BE2C (cell line): ENCODE measurements at regions not wholly inside any gene's neighbourhood (a gene's known extent, or its start where the extent isn't known, plus 50 kb on each side); places are given as distances from the start of the nearest gene placed in this dataset.

ENCODE experiments used
- DNase-seq: peaks from one replicate; pipeline ENCODE4 v3.0.0-alpha.2; 2020
- H3K27me3 ChIP-seq: fragments of 250-450 bp; sonication (Bioruptor Pico); 2 replicates; pipeline ENCODE4 v1.5.1; 2020; ENCODE audit warnings: mild to moderate bottlenecking
- H3K36me3 ChIP-seq: fragments of 250-450 bp; sonication (Bioruptor Pico); 2 replicates; pipeline ENCODE4 v1.5.1; 2020; ENCODE audit warnings: mild to moderate bottlenecking
- H3K4me1 ChIP-seq: fragments of 250-450 bp; sonication (Bioruptor Pico); 2 replicates; pipeline ENCODE4 v1.5.1; 2020
- H3K4me3 ChIP-seq: 2 replicates; pipeline ENCODE4 v1.5.1; 2011; ENCODE audit warnings: low read depth, low read length
- H3K9me3 ChIP-seq: fragments of 250-450 bp; sonication (Bioruptor Pico); 2 replicates; pipeline ENCODE4 v1.5.1; 2020
- TF ChIP-seq, protein P1 (sequence below): IDR thresholded peaks from 2 replicates; pipeline ENCODE4 v1.5.1; 2012; ENCODE audit warnings: mild to moderate bottlenecking, low read depth, low read length

GRCh38 chr18:1624612-1625011, 719.9 kb downstream of the ADCYAP1 start:
- TF ChIP-seq, protein P1, sequence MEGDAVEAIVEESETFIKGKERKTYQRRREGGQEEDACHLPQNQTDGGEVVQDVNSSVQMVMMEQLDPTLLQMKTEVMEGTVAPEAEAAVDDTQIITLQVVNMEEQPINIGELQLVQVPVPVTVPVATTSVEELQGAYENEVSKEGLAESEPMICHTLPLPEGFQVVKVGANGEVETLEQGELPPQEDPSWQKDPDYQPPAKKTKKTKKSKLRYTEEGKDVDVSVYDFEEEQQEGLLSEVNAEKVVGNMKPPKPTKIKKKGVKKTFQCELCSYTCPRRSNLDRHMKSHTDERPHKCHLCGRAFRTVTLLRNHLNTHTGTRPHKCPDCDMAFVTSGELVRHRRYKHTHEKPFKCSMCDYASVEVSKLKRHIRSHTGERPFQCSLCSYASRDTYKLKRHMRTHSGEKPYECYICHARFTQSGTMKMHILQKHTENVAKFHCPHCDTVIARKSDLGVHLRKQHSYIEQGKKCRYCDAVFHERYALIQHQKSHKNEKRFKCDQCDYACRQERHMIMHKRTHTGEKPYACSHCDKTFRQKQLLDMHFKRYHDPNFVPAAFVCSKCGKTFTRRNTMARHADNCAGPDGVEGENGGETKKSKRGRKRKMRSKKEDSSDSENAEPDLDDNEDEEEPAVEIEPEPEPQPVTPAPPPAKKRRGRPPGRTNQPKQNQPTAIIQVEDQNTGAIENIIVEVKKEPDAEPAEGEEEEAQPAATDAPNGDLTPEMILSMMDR: no peak
- Histone ChIP-seq H3K4me1 (no peaks in the 10 kb centered on the region), H3K9me3 (no peaks in the 10 kb centered on the region), H3K4me3 (no peak overlapping the region), H3K27me3 (no peaks in the 10 kb centered on the region), H3K36me3 (no peaks in the 10 kb centered on the region)
- no peak for DNase-seq

- Histone ChIP-seq H3K36me3 (no peaks in the 10 kb centered on the region), H3K9me3 (no peaks in the 10 kb centered on the region), H3K4me3 (no peak overlapping the region), H3K27me3 (no peaks in the 10 kb centered on the region), H3K4me1 (no peaks in the 10 kb centered on the region)
- DNase-seq: no peak
- TF ChIP-seq, protein P1: no peak
Measured at GRCh38 chr18:1627494-1627893, 722.8 kb downstream of the ADCYAP1 start.

DNA sequence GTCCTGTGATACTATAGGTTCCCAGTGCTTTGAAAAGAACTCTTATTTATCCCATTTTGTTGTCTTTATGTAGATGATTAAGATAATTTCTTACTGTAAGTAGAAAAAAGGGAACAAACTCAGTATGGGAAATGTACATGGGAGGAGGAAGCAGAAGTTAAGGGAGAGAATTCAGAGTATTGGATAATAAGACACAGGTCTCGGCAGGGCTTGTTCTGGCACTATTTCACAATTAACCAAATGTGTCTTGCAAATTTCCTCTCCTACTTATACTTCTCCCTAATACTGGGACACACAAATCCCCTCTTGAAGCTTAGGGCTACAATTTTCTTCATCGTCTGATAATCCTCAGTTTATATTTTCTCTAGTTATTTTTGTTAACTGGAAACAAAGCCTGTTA, 744.0 kb downstream of the ADCYAP1 start:
- no peak for DNase-seq
- H3K9me3 ChIP-seq: no peaks in the 10 kb centered on the region
- TF ChIP-seq, protein P1: no peak
- no peak overlapping the region for H3K4me3 ChIP-seq
- no peaks in the 10 kb centered on the region for H3K36me3 ChIP-seq
- no peaks in the 10 kb centered on the region for H3K27me3 ChIP-seq
- no peaks in the 10 kb centered on the region for H3K4me1 ChIP-seq

DNA sequence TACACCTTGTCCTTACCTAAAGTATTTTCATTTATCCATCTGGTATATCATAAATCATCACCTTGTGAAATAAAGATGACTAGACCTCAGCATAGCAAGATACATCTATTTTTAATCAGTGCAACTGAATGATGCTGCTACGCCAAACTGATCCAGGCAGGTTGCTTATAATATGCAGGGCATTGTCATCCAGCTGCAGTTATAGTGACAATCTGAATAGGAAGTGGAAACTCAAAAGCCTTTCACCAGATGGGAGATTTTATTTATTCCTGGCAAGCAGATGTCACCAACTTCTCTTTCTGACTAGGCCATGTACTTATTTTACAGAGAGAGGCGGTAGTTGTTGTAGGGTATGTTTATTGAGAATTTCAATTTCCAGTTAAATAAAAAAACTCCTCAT, 747.3 kb downstream of the ADCYAP1 start:
- H3K27me3 ChIP-seq: no peaks in the 10 kb centered on the region
- no peaks in the 10 kb centered on the region for H3K36me3 ChIP-seq
- H3K4me3 ChIP-seq: no peak overlapping the region
- no peaks in the 10 kb centered on the region for H3K4me1 ChIP-seq
- no peak for DNase-seq
- no peaks in the 10 kb centered on the region for H3K9me3 ChIP-seq
- TF ChIP-seq, protein P1: no peak

DNA sequence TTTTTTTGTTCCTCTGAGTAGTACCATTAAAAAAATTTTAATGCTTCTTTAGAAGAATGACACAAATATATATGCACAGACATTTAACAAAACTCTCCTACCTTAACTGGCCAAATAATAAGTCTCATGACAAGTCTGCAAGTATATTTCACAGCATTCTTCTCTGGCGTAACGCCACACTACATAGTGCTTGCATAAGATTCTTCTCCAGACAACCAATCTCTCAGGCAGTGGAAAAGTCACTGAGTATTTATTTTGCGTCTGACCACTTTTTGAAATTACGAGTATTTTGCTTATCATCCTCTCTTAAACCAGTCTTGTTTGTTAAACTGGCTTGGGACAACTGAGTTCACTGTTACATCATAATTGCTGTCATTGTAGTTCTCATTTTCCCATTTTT, 749.2 kb downstream of the ADCYAP1 start:
- H3K27me3 ChIP-seq: no peaks in the 10 kb centered on the region
- TF ChIP-seq, protein P1: no peak
- H3K36me3 ChIP-seq: no peaks in the 10 kb centered on the region
- no peak overlapping the region for H3K4me3 ChIP-seq
- no peak for DNase-seq
- no peaks in the 10 kb centered on the region for H3K9me3 ChIP-seq
- no peaks in the 10 kb centered on the region for H3K4me1 ChIP-seq

DNA sequence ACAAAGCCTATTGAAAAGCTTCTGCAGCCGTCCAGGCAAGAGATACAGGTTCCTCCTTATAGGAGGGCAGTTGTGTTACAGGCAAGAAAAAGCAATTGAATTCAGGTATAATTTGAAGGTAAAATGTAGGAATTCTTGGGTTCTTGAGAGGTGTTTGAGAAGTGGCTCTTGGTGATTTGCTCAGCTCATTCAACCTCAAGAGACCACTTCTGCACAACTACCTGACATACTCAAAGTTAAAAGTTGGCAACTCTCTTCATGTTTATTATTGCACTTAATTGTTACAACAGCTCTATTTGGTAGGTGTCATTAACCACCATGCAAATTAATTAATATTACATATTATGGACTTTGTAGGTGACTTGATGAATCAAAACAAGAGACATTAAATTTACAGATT, 753.2 kb downstream of the ADCYAP1 start:
- TF ChIP-seq, protein P1: no peak
- no peaks in the 10 kb centered on the region for H3K36me3 ChIP-seq
- H3K9me3 ChIP-seq: no peaks in the 10 kb centered on the region
- no peak overlapping the region for H3K4me3 ChIP-seq
- no peaks in the 10 kb centered on the region for H3K27me3 ChIP-seq
- no peaks in the 10 kb centered on the region for H3K4me1 ChIP-seq
- DNase-seq: no peak
